HepG2 (cell line): ENCODE measurements at regions not wholly inside any gene's neighbourhood (a gene's known extent, or its start where the extent isn't known, plus 50 kb on each side); places are given as distances from the start of the nearest gene placed in this dataset.

ENCODE experiments used
- ATAC-seq: fragments of 200-7000 bp; cut with Tn5 transposase; 3 replicates; pipeline ENCODE4 v1.9.1; 2020; ENCODE audit warnings: mild to moderate bottlenecking, moderate library complexity
- BruUV-seq: library from RNA; stranded (reverse); fragments of 400-500 nt; replicated peaks from 2 replicates; lab custom pipeline; 2021; lab: Mats Ljungman, UMichigan
- CTCF ChIA-PET: fragments of 300-600 bp; formaldehyde crosslinking; extraction: SDS; loops from one replicate; lab custom pipeline; 2021; ENCODE audit warnings: low total read pairs, inconsistent platforms, low intra/inter-chr PET ratio; lab: Yijun Ruan, JAX
- POLR2A ChIA-PET: fragments of 350-600 bp; sonication (Branson Sonifier 250); formaldehyde crosslinking; loops from one replicate; lab custom pipeline; 2020; ENCODE audit warnings: antibody characterized with exemption, inconsistent platforms; lab: Yijun Ruan, JAX
- DNase-seq: peaks from one replicate; pipeline ENCODE4 v3.0.0-alpha.2; 2015; ENCODE audit warnings: low spot score
- FAIRE-seq: peaks from 3 replicates; lab custom pipeline; 2011; peaks lifted over from hg19 to GRCh38; lab: Jason Lieb, UNC
- H2AFZ ChIP-seq: one replicate; pipeline ENCODE4 v1.6.1; 2011; ENCODE audit warnings: low read length, inconsistent platforms
- H3K27ac ChIP-seq: fragments of 300-600 bp; 3 replicates; pipeline ENCODE4 v1.8.0; 2011; ENCODE audit warnings: mixed run types, mild to moderate bottlenecking, mixed read lengths, low read length, inconsistent platforms; ENCODE audit not compliant: insufficient read depth; ENCODE audit errors: extremely low read length
- H3K27me3 ChIP-seq, 2 experiments: fragments of 200-600 bp in 1 of 2; 2 replicates in 1 of 2; 3 replicates in 1 of 2; pipeline versions ENCODE4 v1.6.0 to v1.8.0; 2011; ENCODE audit warnings: low read length in 2 of 2, mild to moderate bottlenecking in 2 of 2, moderate library complexity in 2 of 2, inconsistent platforms in 1 of 2; ENCODE audit not compliant: insufficient read depth in 2 of 2, control insufficient read depth in 1 of 2
- H3K36me3 ChIP-seq, 2 experiments: fragments of 200-600 bp in 1 of 2; replicated peaks in 1 of 2; 2 replicates in 1 of 2; 3 replicates in 1 of 2; pipeline versions ENCODE4 v1.5.1 to v1.8.0; 2011; ENCODE audit warnings: low read length in 2 of 2, inconsistent platforms in 1 of 2; ENCODE audit not compliant: insufficient read depth in 2 of 2, control insufficient read depth in 1 of 2
- H3K4me1 ChIP-seq: 2 replicates; pipeline ENCODE4 v1.5.1; 2012; ENCODE audit warnings: low read length, inconsistent platforms; ENCODE audit not compliant: insufficient read depth
- H3K4me2 ChIP-seq: 2 replicates; pipeline ENCODE4 v1.6.0; 2011; ENCODE audit warnings: low read depth, low read length, inconsistent platforms
- H3K4me3 ChIP-seq, 3 experiments: fragments of 200-600 bp in 1 of 3; sonication (generic), shearing (Covaris generic) in 1 of 3; replicated peaks in 1 of 3; 2 replicates each; pipeline ENCODE4 v1.5.1; 2011 to 2016; ENCODE audit warnings: low read length in 3 of 3, inconsistent platforms in 2 of 3, low read depth in 2 of 3, mild to moderate bottlenecking in 2 of 3, control low read depth in 1 of 3, mixed read lengths in 1 of 3; ENCODE audit not compliant: insufficient read depth in 1 of 3
- H3K79me2 ChIP-seq: one replicate; pipeline ENCODE4 v1.6.1; 2011; ENCODE audit warnings: low read length, inconsistent platforms; ENCODE audit not compliant: insufficient read depth
- H3K9ac ChIP-seq: 2 replicates; pipeline ENCODE4 v1.6.0; 2011; ENCODE audit warnings: mild to moderate bottlenecking, low read depth, low read length, inconsistent platforms; ENCODE audit not compliant: insufficient read depth
- H3K9me3 ChIP-seq: 2 replicates; pipeline ENCODE4 v1.5.1; 2012; ENCODE audit warnings: mild to moderate bottlenecking, low read length
- H4K20me1 ChIP-seq: 2 replicates; pipeline ENCODE4 v1.6.0; 2011; ENCODE audit warnings: inconsistent platforms, mild to moderate bottlenecking, low read length, moderate library complexity; ENCODE audit not compliant: insufficient read depth
- ATM ChIP-seq: fragments of 450-650 bp; IDR thresholded peaks from 2 replicates; pipeline ENCODE4 v1.7.1; 2017; ENCODE audit warnings: mild to moderate bottlenecking, borderline replicate concordance
- BRCA1 ChIP-seq: sonication (generic); formaldehyde crosslinking; IDR thresholded peaks from 2 replicates; pipeline ENCODE4 v1.4.0; 2020; ENCODE audit warnings: missing genetic modification reagents
- GPBP1L1 ChIP-seq: sonication (generic); formaldehyde crosslinking; IDR thresholded peaks from 2 replicates; pipeline ENCODE4 v1.5.0; 2020; ENCODE audit warnings: mild to moderate bottlenecking, missing genetic modification reagents
- MAFF ChIP-seq: IDR thresholded peaks from 2 replicates; pipeline ENCODE4 v1.6.1; 2011; ENCODE audit warnings: low read depth, low read length, improper control_type of control experiment
- MAFK ChIP-seq, 2 experiments: IDR thresholded peaks in 1 of 2; conservative IDR thresholded peaks in 1 of 2; 2 replicates each; pipeline ENCODE4 v1.6.1; 2011; ENCODE audit warnings: improper control_type of control experiment in 2 of 2, low read length in 2 of 2
- MBNL3 ChIP-seq: fragments of 250-450 bp; sonication (Bioruptor Pico); conservative IDR thresholded peaks from 2 replicates; pipeline ENCODE4 v1.8.0; 2022; ENCODE audit warnings: mild to moderate bottlenecking, inconsistent platforms
- PITX1 ChIP-seq: sonication (generic); formaldehyde crosslinking; IDR thresholded peaks from 2 replicates; pipeline ENCODE4 v1.5.1; 2020; ENCODE audit warnings: mild to moderate bottlenecking, missing genetic modification reagents
- SIX4 ChIP-seq: sonication (generic); formaldehyde crosslinking; IDR thresholded peaks from 2 replicates; pipeline ENCODE4 v1.4.0; 2020; ENCODE audit warnings: missing genetic modification reagents
- SNRNP70 ChIP-seq: fragments of 200-400 bp; formaldehyde crosslinking; IDR thresholded peaks from 2 replicates; pipeline ENCODE4 v1.6.1; 2017; ENCODE audit warnings: mild to moderate bottlenecking, low read depth, low read length, moderate library complexity
- TBP ChIP-seq: sonication (generic); formaldehyde crosslinking; IDR thresholded peaks from 2 replicates; pipeline ENCODE4 v1.5.0; 2020; ENCODE audit warnings: missing genetic modification reagents
- ZNF547 ChIP-seq: sonication (generic); formaldehyde crosslinking; IDR thresholded peaks from 2 replicates; pipeline ENCODE4 v1.5.1; 2020; ENCODE audit warnings: mild to moderate bottlenecking, missing genetic modification reagents
- ZNF678 ChIP-seq: sonication (generic); formaldehyde crosslinking; IDR thresholded peaks from 2 replicates; pipeline ENCODE4 v1.4.0; 2020; ENCODE audit warnings: mild to moderate bottlenecking, missing genetic modification reagents
- ZSCAN30 ChIP-seq: sonication (generic); formaldehyde crosslinking; IDR thresholded peaks from 2 replicates; pipeline ENCODE4 v1.5.0; 2020; ENCODE audit warnings: mild to moderate bottlenecking, missing genetic modification reagents
- WGBS: methylation state at CpG from one replicate; pipeline ENCODE4 v1.1.6; 2017; ENCODE audit warnings: low lambda C conversion rate; 5-methylcytosine and 5-hydroxymethylcytosine counted together
- in situ Hi-C: cut with HindIII; loops from 2 replicates; pipeline ENCODE4 v1.10.0; 2017; ENCODE audit warnings: low pct_unique_long_range_greater_than_20kb; ENCODE audit not compliant: extremely low pct_ligation_motif_present
- intact Hi-C: fragments of 100-400 bp; cut with micrococcal nuclease; formaldehyde crosslinking; loops from one replicate; pipeline ENCODE4 v1.10.0; 2022; ENCODE audit not compliant: unreplicated experiment

GRCh38 chr2:145827235-145827634 lies 1307.3 kb upstream of the ZEB2 start:
- FAIRE-seq (no peak), DNase-seq (no peak), ATAC-seq (no peak)
- 98% methylated on average over 2 of the region's 2 CpGs for WGBS
- H3K9ac ChIP-seq = no peak overlapping the region
- peaks cover 44% of the 10 kb centered on the region for H3K4me1 ChIP-seq
- intact Hi-C loops = no loop called here
- H3K27ac ChIP-seq = no peak overlapping the region
- no TSS peak for BruUV-seq
- no peak overlapping the region for H2AFZ ChIP-seq
- ChIA-PET POLR2A (no interaction called here), CTCF (no interaction called here)
- H3K27me3 ChIP-seq = no peaks in the 10 kb centered on the region
- H3K9me3 ChIP-seq = no peaks in the 10 kb centered on the region
- no peaks in the 10 kb centered on the region for H3K36me3 ChIP-seq
- TF ChIP-seq ATM = peak; percentile 55; the same call in 1 of the 2 replicates
- TF ChIP-seq BRCA1 (CRISPR knock-in tag) = no peak
- no peak overlapping the region for H3K4me3 ChIP-seq
- no peaks in the 10 kb centered on the region for H4K20me1 ChIP-seq
- no peaks in the 10 kb centered on the region for H3K79me2 ChIP-seq
- in situ Hi-C loops = no loop called here
- no peak overlapping the region for H3K4me2 ChIP-seq

GRCh38 chr2:145824384-145824783 lies 1304.5 kb upstream of the ZEB2 start:
- DNase-seq (no peak), ATAC-seq (no peak)
- CTCF ChIA-PET = no interaction called here
- over 99% methylated on average over 3 of the region's 3 CpGs for WGBS
- Histone ChIP-seq H3K79me2 (no peaks in the 10 kb centered on the region), H3K4me1 (peaks cover 45% of the 10 kb centered on the region), H2AFZ (no peak overlapping the region), H3K36me3 (no peaks in the 10 kb centered on the region), H3K27ac (peak overlapping the region; percentile 89), H3K27me3 (no peaks in the 10 kb centered on the region), H3K4me3 (no peak overlapping the region)
- intact Hi-C loops = no loop called here
- no TSS peak for BruUV-seq
- TF ChIP-seq GPBP1L1 (no peak), MAFK (conservative IDR thresholded peaks at IDR 0.05 in 1 of 2, IDR thresholded peaks at IDR 0.05 in 1 of 2; ENCODE audit: low read length in 2 of 2) (peak; percentile 78 to 89), ZNF547 (no peak), TBP (CRISPR knock-in tag) (no peak), SIX4 (CRISPR knock-in tag) (no peak), SNRNP70 (no peak), PITX1 (no peak), MBNL3 (CRISPR knock-in tag) (no peak), ZSCAN30 (CRISPR knock-in tag) (no peak), MAFF (peak; percentile 87), ZNF678 (no peak)
- TF ChIP-seq, all 625 proteins: peak for 2
- in situ Hi-C loops = loop anchor here (5.0 kb wide), 1 partner anchor 67 kb away; no protein-coding TSS in a partner anchor
- no peak overlapping the region for H3K9ac ChIP-seq
- POLR2A ChIA-PET = interaction anchor here (0.6 to 3.0 kb wide), 4 partner anchors 21 to 1471 kb away, joined by 3 to 45 read pairs (median 8); no protein-coding TSS in a partner anchor
- H3K9me3 ChIP-seq = no peaks in the 10 kb centered on the region
- no peaks in the 10 kb centered on the region for H4K20me1 ChIP-seq
- FAIRE-seq = no peak
- H3K4me2 ChIP-seq = no peak overlapping the region
